Ecto neural progenitor cell (in vitro differentiated cells): ENCODE measurements at regions not wholly inside any gene's neighbourhood (a gene's known extent, or its start where the extent isn't known, plus 50 kb on each side); places are given as distances from the start of the nearest gene placed in this dataset.
"Not testable (repeated sequence)": the region's sequence is repeated elsewhere in the genome, so short reads cannot be mapped to it uniquely, and the experiment has no call there.

ENCODE experiments used
- DNase-seq: peaks from one replicate; pipeline ENCODE4 v3.0.0-alpha.2; 2018; ENCODE audit warnings: low spot score

DNA sequence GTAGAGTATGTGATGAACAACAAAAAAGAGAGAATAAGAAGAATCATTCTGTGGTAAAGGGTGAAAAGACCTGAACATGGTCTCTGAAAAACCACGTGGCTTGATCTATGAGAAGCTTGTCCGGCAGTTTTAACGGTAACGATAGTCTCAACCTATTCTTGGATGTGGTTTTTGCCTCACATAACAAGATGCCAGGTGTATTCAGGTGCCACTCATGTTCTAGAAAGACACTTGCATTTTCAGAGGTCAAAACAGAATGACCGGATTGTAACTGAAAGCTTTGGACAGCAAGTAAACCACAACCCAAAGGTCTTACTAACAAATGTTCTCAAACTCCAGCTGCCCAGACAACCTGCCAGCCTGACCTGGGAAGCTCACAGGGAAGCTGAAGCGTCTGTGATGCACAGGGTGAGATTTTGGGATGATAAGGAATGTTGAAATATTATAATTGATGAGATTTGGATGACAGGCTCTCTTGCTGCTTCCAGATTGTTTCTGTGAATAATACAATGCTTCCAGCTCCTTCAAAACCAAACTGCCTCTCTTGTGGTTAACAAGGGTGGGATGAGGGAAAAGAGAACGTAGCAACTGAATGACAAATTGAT lies 137.4 kb upstream of the GRB10 start:
- DNase-seq: no peak

DNA sequence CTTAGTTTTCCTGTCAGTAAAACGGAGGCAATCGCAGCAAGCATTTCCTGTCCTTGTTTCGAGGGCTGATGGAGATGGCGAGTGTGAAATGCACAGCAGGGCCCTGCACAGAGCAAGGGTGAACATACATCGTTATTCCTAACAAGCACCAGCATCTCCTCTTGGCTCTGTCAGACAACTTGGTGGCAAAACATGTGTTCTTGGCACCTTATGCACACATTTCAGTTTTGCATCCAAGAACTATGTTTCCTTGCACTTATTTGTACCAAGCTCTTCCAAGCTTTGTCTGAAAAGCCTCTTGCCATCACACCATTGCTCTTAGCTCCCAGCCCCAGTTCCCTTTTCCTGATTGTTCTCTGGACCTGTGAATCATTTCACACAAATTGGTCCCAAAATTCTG lies 132.9 kb upstream of the GRB10 start:
- DNase-seq: no peak

DNA sequence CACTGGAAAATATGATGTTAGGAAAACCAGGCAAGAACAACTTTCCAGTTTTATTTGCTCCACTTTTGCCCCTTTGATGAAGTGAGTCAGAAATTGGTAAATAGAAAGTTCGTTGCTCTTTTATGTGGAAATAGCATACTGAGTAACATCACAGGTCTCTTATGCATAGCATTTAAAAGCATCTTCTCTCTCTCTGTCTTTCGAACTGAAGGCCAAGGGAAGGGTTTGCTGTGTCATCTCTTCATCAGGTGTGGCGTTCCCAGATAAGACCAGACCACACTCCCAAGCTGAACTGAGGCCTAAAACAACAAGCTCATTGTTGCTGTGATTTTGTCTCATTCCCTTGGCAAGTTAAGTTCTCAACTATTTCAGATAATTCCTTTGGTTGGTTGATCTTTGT lies 131.8 kb upstream of the GRB10 start:
- no peak for DNase-seq

DNA sequence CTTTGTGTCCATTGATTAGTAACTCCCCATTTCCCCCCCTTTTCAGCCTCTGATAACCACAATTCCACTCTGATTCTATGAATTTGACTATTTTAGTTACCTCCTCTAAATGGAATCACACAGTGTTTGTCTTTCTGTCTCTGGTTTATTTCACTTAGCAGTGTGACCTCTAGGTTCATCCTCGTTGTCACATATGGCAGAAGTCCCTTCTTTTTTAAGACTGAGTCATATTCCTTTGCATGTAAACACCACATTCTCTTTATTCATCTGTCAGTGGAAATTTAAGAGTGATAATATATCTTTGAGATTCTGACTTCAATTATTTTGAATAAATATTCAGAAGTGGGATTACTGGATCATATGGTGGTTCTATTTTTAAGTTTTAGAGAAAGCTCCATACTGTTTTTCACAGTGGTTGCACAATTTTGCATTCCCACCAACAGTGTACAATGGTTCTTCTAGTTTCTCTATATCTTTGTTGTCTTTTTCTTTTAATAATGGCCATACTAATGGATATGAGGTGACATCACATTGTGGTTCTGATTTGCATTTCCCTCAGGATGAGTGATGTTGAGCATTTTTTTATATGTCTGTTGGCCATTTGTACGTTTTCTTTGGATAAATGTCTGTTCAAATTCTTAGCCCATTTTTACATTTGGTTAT lies 126.1 kb upstream of the GRB10 start:
- no peak for DNase-seq

DNA sequence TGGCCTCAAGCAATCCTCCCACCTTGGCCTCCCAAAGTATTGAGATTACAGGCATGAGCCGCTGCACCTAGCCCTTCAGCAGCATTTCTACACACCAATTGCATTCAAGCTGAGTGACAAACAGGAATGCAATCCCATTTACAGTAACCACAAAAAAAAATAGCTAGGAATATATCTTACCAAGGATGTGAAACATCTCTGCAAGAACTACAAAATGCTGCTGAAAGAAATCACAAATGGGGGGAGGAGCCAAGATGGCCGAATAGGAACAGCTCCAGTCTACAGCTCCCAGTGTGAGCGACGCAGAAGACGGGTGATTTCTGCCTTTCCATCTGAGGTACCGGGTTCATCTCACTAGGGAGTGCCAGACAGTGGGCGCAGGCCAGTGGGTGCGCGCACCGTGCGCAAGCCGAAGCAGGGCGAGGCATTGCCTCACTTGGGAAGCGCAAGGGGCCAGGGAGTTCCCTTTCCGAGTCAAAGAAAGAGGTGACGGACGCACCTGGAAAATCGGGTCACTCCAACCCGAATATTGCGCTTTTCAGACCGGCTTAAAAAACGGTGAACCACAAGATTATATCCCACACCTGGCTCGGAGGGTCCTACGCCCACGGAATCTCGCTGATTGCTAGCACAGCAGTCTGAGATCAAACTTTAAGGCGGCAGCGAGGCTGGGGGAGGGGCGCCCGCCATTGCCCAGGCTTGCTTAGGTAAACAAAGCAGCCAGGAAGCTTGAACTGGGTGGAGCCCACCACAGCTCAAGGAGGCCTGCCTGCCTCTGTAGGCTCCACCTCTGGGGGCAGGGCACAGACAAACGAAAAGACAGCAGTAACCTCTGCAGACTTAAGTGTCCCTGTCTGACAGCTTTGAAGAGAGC lies 116.1 kb upstream of the GRB10 start:
- not testable (repeated sequence) for DNase-seq

DNA sequence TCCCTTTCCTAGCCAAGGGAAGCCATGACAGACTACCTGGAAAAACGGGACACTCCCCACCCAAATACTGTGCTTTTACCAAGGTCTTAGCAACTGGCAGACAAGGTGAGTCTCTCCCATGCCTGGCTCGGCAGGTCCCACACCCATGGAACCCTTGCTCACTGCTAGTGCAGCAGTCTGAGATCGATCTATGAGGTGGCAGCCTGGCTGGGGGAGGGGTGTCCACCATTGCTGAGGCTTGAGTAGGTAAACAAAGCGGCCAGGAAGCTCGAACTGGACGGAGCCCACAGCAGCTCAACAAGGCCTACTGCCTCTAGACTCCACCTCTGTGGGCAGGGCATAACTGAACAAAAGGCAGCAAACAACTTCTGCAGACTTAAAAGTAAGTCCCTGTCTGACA lies 104.4 kb upstream of the GRB10 start:
- DNase-seq: not testable (repeated sequence)

DNA sequence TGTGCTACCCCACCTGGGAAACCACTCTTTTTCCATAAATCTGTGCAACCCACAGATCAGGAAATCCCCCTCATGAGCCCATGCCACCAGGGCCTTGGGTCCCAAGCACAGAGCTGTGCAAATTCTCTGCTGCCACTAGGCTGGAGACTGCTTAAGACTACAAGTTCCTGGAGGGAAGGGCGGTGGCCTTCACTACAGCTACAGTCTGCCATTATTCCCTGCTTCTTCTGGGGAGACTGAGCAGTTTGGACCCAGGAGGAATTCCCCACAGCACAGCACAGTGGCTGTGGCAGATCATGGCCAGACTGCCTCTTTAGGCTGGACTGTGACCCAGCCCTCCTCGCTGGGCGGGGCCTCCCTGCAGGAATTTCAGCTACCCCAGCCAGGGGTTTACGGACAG lies 89.7 kb upstream of the GRB10 start:
- DNase-seq: no peak

DNA sequence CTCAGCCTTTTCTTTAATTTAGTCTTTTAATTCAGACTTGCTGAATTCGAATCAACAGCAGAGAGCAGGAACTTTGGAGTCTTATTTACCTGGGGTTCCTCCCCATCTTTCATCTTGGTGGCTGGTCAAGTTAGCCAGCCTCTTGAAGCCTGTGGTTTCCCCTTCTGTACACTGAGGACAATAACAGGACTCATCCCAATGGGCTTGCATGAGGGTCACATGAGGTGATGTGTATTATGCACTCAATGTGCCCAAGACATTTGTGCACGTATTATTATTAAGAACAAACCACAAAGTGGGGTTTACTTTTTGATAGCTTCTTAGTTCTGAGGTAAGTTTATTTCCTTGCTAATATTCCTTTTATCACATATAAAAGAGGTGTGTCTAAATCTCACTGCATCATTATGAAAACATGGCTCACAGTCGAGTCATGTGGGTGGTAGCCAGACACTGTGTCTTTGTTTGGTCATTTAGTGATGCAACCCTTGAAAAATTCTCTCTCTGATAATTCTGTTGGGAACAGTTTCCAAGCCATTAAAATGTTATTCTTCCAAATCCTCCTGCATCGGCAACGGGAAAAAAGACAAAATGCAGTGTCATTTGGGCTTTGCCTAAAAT lies 86.5 kb upstream of the GRB10 start:
- DNase-seq: no peak

DNA sequence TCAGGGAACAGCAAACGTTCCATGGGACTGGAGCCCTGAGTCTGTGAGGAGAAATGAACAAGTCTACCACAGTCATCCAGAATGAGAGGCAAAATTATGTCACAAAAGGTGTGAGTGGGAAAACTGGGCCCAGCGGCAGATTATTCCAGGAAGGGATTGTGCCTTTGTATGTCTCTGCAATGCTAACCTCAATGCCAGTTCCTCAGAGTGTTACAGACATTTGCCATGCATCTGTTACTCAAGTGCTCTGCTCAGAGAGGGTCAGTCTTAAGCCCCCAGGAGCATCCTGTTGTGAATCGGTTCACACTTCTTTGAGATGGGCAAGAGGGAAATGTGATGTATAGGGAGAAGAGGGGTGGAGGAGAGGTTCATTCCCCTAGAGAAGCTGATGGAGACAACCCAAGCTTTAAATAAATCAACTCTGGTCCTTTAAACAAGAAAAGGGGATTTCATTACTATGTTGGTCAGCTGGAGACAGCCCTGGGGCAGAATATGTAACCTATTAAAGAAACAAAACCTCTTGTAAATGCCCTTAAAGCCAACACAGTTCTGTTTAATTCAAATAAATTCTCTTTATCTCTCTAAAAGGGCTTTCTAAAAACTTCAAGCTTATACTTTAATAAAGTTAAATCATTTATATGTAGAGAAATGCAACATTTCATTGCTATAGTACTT lies 85.9 kb upstream of the GRB10 start:
- DNase-seq: no peak

DNA sequence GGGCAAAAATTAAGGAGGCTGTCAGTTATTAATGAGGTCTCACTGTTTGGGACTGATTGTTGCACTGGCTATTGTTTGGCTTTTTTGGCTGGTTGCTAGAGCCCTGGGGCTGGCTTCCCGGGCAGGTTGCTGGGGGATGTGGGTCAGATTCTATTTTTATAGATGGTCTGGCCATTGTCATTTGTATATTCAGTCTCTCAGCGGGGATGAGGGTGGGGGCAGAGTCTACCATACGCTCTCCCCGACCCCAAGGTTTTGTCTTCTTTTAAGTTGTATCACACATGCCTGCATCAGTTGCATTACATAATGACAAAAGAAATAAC lies 84.3 kb upstream of the GRB10 start:
- DNase-seq: no peak

DNA sequence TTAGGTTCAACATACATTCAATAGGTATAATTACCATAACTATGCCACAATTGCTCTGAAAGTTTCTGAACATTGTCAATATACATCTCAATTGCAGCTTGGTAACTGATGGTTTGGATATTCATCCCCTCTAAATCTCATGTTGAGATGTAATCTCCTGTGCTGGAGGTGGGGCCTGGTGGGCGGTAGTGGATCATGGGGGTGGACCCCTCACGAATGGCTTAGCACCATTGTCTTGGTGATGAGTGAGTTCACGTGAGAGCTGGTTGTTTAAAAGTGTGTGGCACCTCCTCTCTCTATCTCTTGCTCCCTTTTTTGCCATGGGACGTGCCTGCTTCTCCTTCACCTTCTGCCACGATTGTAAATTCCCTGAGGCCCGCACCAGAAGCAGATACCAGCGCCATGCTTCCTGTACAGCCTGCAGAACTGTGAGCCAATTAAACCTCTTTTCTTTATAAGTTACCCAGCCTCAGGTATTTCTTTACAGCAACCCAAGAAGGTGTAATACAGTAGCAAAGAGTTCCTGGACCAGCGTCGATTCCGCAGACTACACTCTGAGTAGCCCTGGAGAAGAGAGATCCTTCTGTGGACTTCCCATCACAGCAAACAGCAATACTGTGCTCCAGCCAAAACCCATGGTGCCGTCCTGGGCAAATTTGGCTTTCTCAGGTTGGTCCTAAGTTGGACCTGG lies 83.8 kb upstream of the GRB10 start:
- no peak for DNase-seq

DNA sequence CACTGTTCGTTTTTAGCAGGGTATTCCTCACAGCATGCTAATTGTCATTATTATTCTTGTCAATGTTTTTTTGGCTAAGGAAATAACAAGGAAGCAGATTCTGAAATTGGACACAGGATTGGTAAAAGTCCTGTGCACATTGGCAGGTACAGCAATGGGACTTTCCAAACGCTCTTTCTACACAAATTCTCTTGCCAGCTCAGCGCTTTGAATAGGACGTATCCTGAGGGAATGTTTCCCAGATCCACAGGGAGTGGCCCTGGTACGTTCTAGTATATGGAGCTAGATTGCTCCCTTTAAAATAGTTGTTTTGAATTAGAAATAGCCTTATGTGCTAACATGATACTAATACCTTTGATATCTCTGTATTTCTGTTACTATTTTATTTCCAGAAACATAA lies 82.8 kb upstream of the GRB10 start:
- no peak for DNase-seq

DNA sequence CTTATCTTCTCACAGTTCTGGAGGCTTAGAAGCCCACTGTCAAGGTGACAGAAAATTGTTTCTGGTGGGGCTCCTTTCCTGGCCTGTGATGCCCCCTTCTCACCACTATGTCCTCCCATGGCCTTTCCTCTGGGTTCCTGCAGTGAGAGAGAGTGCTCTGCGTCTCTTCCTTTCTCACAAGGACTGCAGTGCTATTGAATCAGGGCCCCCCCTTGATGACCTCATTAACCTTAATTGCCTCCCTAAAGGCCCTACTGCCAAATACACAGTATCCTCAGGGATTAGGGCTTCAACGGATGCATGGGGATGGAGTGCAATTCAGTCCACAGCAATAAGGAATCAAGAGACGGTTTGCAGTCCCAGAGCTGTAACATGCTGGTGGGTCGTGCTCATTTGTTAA lies 82.0 kb upstream of the GRB10 start:
- DNase-seq: no peak

DNA sequence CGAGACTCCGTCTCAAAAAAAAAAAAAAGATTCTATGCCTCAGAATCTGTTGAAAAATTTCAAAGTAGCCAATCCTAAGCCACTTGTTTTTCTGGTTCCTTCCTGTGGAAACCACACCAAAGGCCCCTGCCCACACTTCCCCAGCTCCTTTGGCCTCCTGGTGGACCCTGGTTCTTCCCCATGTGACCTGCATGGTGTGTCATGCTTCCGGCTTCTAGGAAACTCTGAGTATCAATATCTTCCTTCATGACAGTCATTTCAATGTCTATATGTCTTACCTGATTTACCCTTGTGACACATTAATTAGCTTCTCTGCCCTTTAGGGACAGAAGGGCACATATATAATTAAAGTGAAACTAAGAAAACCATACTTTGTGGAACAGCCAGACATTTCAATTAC lies 80.4 kb upstream of the GRB10 start:
- DNase-seq: no peak

DNA sequence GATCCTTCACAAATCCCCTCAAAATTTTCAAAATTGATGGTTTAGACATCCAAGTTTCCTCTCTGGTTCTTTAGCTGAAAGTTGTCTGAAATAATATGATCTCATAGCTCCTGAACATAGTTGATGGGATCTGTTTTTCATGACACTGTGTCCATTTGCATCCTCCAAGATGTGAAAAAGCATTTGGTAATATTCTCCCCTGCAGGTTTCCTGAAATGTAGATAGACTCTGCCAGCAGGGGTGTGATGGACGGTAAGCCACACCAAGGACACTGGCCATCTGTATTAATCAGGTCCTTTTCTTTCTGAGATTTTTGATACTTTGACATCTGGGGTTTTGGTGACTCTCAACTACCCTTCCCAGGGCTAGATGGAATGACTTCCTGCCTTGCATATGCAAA lies 79.6 kb upstream of the GRB10 start:
- DNase-seq: no peak

DNA sequence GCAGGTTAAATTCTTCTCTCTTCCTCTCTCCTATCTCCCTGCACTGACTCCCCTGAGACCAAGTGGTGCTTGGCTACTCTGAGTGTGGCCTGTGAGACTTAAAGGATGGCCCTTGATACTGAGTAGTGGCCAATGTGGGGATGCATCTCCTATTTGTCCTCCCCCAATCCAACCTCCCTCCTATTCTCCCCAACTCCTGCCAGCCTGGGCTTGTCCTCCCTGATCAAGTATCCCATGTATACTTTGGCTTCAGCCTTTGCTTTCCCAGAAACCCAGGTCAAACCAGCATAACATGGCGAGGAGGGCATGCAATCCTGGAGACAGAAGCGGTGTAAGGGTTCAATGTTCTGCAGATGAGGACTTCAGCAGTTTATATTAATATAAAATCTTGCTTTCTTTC lies 77.9 kb upstream of the GRB10 start:
- DNase-seq: no peak

DNA sequence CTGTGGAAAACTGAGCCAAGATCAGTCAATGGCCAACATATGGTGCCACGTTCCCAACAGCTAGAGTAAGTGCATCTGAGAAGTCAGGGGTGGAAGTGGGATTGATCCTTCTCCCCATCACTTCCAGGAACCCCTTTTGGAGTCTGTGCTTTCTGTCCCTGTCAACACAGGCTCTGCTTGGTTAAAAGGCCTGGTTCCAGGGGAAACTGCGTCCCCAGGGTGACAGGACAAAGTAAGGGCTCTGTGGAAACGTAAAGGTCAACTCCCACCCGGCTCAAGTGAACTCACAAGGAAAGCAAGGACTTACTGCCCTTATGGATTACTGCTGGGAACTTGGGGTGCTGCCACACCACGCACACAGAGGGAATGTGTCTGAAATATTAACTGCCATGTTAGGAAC lies 77.5 kb upstream of the GRB10 start:
- DNase-seq: no peak

DNA sequence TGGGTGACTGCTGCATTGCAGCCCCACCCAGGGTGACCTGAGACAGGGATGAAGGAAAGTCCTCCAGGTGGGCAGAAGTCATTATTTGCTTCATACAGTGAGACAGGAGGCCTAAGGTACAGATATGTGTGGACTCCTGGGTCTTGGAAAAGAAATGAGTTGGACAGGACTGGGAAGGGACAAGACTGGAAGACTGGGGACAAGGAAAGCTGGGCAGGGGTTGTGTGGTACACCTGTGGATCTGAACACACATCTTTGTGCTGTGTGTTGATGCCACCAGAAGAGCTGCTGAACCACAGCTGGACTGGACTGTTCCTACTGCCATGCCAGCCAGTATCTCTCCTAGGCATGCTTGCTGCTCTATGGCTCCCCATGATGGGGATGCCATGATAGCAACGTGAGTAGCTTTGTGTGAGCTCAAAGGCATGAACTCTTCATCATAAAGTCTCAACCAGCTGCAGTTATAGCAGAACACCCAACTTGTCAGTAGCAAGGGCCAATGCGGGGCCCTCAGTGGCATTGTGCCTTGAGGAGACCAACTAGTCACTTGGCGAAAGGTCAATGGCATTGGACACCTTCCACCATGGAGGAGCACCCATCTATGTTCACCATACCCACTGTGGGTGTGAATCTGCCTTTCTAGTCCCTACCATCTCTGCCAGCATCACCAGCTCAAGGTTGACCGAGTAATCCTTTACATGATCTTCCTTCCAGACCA lies 76.0 kb upstream of the GRB10 start:
- DNase-seq: no peak

DNA sequence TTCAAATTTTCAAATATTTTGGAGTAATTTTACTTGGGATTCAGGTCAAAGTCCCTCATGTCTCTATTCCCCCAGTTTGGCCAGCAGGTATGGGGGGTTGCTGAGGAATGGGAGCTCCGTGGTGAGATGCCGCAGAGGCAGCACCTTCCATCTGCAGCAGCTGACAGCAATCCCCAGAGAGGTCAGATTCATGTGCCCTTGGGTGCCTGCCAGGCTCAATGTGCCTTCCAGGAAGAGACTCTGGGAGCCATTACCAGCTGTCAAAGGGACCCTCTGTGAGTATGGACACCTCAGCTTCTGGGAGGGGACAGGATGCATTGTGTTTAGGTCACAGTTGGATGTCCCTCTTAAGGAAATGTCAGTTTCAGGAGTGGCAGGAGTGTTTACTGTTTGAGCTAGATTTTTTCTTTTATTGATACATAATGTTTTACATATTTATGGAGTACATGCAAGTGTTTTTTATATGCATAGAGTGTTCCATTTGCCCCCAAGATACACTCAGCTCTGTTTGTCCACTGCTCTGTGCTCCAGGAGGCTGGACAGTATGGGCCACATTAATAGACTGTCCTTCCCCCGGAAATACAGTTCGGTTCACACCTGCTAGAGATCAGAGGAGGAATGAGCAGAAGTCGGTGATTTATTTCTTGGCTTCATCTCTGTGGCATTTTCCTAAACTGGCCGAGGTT lies 75.3 kb upstream of the GRB10 start:
- DNase-seq: no peak

DNA sequence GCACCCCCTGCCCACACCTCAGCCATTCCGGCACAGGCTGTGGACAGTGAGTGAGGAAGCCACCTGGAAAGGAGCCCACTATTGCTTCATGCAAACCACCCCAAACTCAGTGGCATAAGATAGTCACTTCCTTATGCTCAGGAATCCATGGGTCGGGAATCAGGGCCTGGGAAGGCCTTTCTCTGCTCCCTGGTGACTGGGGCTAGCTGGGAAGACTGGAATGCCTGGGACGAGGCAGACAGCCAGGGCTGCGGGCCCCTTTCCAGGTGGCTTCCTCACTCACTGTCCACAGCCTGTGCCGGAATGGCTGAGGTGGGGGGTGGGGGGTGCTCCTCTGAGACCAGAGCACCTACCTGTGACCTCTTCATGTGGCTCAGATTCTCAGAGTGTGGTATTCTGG lies 74.1 kb upstream of the GRB10 start:
- DNase-seq: no peak

DNA sequence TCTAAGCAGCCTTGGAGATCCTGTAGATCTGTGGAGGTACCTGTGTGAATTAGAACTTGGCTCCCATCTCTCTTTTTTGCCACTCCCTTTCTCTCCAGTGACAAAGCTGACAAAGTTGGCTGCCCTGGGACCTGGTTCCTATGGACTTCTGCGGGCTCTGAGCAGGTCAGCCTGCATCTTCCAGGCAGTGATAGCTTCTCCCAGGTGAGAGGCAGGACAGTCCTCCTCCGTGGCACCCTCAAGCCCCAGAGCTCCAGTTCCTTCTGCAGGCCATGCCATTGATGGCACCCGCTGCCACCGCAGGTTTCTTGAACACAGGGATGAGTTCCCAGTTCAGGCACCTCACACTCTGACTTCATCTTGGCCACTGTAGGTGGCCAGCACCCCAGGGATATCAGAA lies 73.5 kb upstream of the GRB10 start:
- DNase-seq: no peak
